BLaER1 treated with 17β-estradiol and CSF1 and Interleukin-3, amounts not matched to agents 10 nM and 100 nM (cell line): ENCODE measurements at regions not wholly inside any gene's neighbourhood (a gene's known extent, or its start where the extent isn't known, plus 50 kb on each side); places are given as distances from the start of the nearest gene placed in this dataset.

Source experiments
- H3K27ac ChIP-seq, 11 experiments: shearing (Covaris generic); formaldehyde crosslinking; 2 replicates each; pipeline ENCODE4 v1.8.1; 2022
- H3K27me3 ChIP-seq, 11 experiments: shearing (Covaris generic); formaldehyde crosslinking; 2 replicates each; pipeline ENCODE4 v1.8.1; 2022
- H3K36me3 ChIP-seq, 11 experiments: shearing (Covaris generic); formaldehyde crosslinking; 2 replicates each; pipeline ENCODE4 v1.8.1; 2022
- H3K4me1 ChIP-seq, 10 experiments: shearing (Covaris generic); formaldehyde crosslinking; 2 replicates each; pipeline ENCODE4 v1.8.1; 2022
- H3K4me2 ChIP-seq, 11 experiments: shearing (Covaris generic); formaldehyde crosslinking; 2 replicates each; pipeline ENCODE4 v1.8.1; 2022
- H3K4me3 ChIP-seq, 10 experiments: shearing (Covaris generic); formaldehyde crosslinking; 2 replicates each; pipeline ENCODE4 v1.8.1; 2022
- H3K9ac ChIP-seq, 11 experiments: shearing (Covaris generic); formaldehyde crosslinking; 2 replicates each; pipeline ENCODE4 v1.8.1; 2022
- H3K9me3 ChIP-seq, 11 experiments: shearing (Covaris generic); formaldehyde crosslinking; replicated peaks in 1 of 11; 2 replicates each; pipeline ENCODE4 v1.8.1; 2022
- H4K20me1 ChIP-seq, 11 experiments: shearing (Covaris generic); formaldehyde crosslinking; 2 replicates each; pipeline ENCODE4 v1.8.1; 2022
- Cebpa-rat ChIP-seq, 11 experiments: shearing (Covaris generic); IDR thresholded peaks; 2 replicates each; pipeline ENCODE4 v1.8.1; 2022

DNA sequence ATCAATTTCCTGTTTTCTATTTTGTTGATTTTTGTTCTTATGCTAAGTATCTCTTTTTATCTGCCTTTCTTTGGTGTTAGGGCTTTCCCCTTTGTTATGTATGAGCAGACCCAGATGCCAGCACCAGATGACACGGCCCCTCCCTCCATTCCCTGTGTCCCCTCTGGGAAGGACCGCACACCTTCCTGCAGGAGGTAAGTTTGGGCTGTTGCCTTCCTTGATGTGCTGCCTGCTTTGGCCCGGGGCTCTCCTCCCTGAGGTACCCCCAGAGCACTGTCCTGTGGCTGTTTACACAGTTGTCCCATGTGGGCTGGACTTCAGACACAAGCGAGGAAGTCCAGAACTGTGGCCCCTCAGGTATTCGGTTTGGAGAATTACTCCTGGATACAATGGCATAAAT is 343.8 kb upstream of the IRX1 start:
- Histone ChIP-seq H3K4me3 (no peak overlapping the region), H4K20me1 (no peaks in the 10 kb centered on the region), H3K27ac (no peak overlapping the region), H3K4me1 (no peaks in the 10 kb centered on the region), H3K36me3 (no peaks in the 10 kb centered on the region), H3K9me3 (peaks cover 0 to 7% (median 0%) of the 10 kb centered on the region in 11 experiments; a peak in 1 of 22 replicates), H3K9ac (no peak overlapping the region), H3K27me3 (no peaks in the 10 kb centered on the region), H3K4me2 (no peak overlapping the region)
- no peak for TF ChIP-seq Cebpa-rat (IDR thresholded peaks at IDR 0.05)

DNA sequence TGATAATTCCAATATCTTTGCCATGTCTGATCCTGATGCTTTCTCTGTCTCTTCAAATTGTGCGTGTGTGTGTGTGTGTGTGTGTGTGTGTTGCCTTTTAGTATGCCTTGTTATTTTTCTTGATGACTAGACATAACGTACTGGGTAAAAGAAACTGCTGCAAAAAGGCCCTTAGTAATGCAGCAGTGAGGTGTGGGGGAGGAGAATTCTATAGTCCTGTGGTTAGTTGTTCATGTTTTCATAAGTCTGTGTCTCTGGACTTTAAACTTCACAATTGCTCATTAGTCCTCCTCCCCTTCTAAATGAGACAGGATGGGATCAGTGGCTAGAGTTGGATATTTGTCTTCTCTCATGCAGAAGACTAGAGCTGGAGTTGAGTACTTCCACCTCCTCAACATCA is 346.2 kb upstream of the IRX1 start:
- no peak overlapping the region for H3K4me2 ChIP-seq
- no peak overlapping the region for H3K9ac ChIP-seq
- no peak for TF ChIP-seq Cebpa-rat (IDR thresholded peaks at IDR 0.05)

DNA sequence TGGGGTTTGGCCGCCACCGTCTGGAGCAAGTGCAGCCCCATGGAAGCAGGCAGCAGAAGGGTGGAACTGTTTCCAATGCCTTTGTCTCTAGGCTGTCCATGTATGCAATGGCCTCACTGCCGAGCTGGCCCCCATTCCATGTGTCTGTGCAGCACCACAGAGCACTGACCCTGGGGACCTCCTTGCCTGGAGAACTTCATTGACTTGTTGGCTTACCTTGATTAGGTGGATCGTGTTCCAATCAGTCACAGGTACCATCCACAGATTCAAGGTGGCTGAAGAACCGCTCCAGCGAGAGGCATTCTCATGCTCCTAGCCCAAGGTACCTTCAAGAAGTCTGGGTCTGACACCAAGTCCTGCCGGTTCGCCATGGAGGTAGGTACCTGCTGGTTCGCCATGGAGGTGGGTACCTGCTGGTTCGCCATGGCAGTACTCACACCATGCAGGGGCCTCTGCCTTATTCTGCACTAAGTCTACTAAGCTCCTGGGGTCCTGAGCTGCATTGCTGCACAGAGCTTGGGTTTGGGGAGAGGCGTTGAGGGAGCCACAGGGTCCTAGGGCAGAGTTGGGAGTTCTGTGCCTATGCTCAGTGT is 358.3 kb upstream of the IRX1 start:
- Histone ChIP-seq H3K36me3 (no peaks in the 10 kb centered on the region), H3K4me1 (no peaks in the 10 kb centered on the region), H3K9ac (no peak overlapping the region), H3K27me3 (no peaks in the 10 kb centered on the region), H3K27ac (no peak overlapping the region), H3K4me3 (no peak overlapping the region), H4K20me1 (no peaks in the 10 kb centered on the region), H3K4me2 (no peak overlapping the region), H3K9me3 (peaks cover 5 to 35% (median 15%) of the 10 kb centered on the region in 11 experiments; a peak in 19 of 22 replicates)
- TF ChIP-seq Cebpa-rat (IDR thresholded peaks at IDR 0.05): no peak

More for the DNA sequence above, 346.2 kb upstream of the IRX1 start:
- H3K27me3 ChIP-seq: no peaks in the 10 kb centered on the region
- H3K36me3 ChIP-seq: no peaks in the 10 kb centered on the region
- no peaks in the 10 kb centered on the region for H3K4me1 ChIP-seq
- no peaks in the 10 kb centered on the region for H4K20me1 ChIP-seq
- H3K4me3 ChIP-seq: no peak overlapping the region
- H3K9me3 ChIP-seq: peaks cover 2 to 10% (median 8%) of the 10 kb centered on the region in 11 experiments; a peak in 12 of 22 replicates
- no peak overlapping the region for H3K27ac ChIP-seq

DNA sequence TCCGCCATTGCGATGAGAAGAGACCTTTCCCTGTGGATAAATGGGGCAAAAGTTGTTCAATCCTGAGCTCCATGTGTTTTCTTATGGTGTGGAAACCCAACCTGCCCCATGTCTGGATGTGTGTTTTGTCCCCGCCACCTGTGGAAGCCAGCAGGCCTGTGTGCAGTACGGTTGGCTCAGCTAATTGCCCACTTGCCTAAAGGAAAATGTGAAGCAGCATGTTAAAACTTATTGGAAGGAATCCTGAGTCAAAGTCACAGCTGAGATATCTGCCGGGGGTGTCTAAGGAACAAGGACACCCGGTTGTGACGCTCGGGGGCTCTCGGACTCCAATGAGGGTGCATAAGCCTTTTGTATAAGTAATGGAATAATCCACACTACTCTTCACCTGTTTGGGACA is 361.1 kb upstream of the IRX1 start:
- H4K20me1 ChIP-seq: no peaks in the 10 kb centered on the region
- peaks cover 0 to 15% (median 3%) of the 10 kb centered on the region in 11 experiments; a peak in 9 of 22 replicates for H3K9me3 ChIP-seq
- H3K4me2 ChIP-seq: no peak overlapping the region
- no peak for TF ChIP-seq Cebpa-rat (IDR thresholded peaks at IDR 0.05)
- no peaks in the 10 kb centered on the region for H3K36me3 ChIP-seq
- H3K4me1 ChIP-seq: no peaks in the 10 kb centered on the region
- H3K27ac ChIP-seq: no peak overlapping the region
- no peak overlapping the region for H3K4me3 ChIP-seq
- no peaks in the 10 kb centered on the region for H3K27me3 ChIP-seq
- no peak overlapping the region for H3K9ac ChIP-seq

DNA sequence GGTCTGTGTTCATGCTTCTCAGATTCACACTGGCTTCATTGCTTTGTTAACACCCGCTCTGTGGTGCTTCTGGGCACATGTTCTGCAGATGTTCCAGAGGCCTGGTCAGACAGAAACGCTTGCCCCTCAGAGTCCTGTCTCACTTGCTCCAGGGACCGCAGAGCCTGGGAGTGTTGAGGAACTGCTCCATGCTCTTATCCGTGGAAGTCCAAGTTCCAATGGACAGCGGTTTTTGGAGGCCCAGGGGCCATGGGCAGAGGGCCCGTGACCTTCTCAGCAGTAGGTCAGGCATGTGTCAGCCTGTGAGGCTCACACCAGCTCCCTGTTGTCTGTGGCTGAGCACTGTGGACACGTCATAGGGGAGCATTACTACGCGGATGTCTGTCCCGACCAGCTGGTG is 364.7 kb upstream of the IRX1 start:
- no peaks in the 10 kb centered on the region for H3K4me1 ChIP-seq
- H3K9me3 ChIP-seq: peaks cover 0 to 9% (median 0%) of the 10 kb centered on the region in 11 experiments; a peak in 6 of 22 replicates
- H3K27ac ChIP-seq: no peak overlapping the region
- H3K9ac ChIP-seq: no peak overlapping the region
- no peak overlapping the region for H3K4me2 ChIP-seq
- no peak overlapping the region for H3K4me3 ChIP-seq
- H3K36me3 ChIP-seq: no peaks in the 10 kb centered on the region
- H3K27me3 ChIP-seq: no peaks in the 10 kb centered on the region
- H4K20me1 ChIP-seq: no peaks in the 10 kb centered on the region
- no peak for TF ChIP-seq Cebpa-rat (IDR thresholded peaks at IDR 0.05)

DNA sequence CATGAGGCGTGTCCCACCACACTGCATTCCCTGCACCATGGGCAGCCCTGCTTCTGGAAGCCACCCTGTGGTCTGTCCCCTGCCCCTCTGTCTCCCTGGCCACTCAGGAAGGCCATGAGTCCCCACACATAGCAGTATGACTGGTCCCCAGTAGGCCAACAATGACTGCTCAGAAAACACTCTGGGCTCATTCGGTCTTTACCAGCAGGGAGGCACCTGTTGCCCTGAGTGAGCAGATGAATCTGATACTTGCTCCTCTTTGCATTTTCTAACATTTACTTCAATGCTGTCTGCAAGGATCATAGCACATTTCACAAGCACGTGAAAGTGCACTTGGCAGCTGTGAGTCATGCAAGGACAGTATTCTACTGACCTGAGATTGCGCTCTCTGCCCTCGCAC is 365.4 kb upstream of the IRX1 start:
- Histone ChIP-seq H3K4me1 (no peaks in the 10 kb centered on the region), H4K20me1 (no peaks in the 10 kb centered on the region), H3K27ac (no peak overlapping the region), H3K4me2 (no peak overlapping the region), H3K9me3 (peaks cover 0 to 5% (median 0%) of the 10 kb centered on the region in 11 experiments; a peak in 5 of 22 replicates), H3K4me3 (no peak overlapping the region), H3K36me3 (no peaks in the 10 kb centered on the region), H3K9ac (no peak overlapping the region), H3K27me3 (no peaks in the 10 kb centered on the region)
- no peak for TF ChIP-seq Cebpa-rat (IDR thresholded peaks at IDR 0.05)

DNA sequence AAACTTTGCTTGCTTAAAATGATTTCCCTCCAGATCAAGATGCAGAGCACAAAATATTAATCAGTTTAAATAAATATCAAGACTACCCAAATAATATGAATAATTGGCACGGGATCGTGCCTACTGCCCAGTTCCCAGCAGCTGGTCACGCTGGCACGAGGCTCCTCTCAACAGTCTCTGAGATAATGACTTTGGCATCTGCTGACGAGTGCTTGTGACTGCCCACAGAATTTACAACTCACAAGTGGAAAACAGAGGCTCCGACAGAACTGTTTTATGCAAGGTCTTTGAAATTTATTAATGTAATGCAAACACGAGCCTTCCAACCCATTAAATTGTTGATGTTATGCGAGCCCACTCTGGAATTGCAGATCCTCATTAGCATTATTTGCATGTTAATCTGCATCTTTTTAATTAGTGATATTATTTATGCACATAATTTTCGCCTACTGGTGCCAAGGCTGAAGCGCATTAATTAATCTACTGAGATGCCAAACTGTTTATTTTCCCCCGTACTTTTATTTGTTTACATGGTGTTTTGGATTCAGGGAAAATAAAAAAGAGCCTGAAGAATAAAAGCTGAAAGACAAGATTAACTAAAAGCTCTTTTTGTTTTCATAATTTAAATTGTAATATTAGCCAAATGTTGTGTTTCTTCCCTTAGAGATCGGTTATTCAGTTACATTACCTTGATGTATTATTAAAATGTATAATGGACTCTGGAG is 369.3 kb upstream of the IRX1 start:
- Histone ChIP-seq H3K4me3 (no peak overlapping the region), H3K27me3 (no peaks in the 10 kb centered on the region), H3K9ac (no peak overlapping the region), H3K4me1 (no peaks in the 10 kb centered on the region), H3K9me3 (no peaks in the 10 kb centered on the region; a peak in 1 of 22 replicates), H3K27ac (no peak overlapping the region), H3K36me3 (no peaks in the 10 kb centered on the region), H4K20me1 (no peaks in the 10 kb centered on the region), H3K4me2 (no peak overlapping the region)
- TF ChIP-seq Cebpa-rat (IDR thresholded peaks at IDR 0.05): no peak

DNA sequence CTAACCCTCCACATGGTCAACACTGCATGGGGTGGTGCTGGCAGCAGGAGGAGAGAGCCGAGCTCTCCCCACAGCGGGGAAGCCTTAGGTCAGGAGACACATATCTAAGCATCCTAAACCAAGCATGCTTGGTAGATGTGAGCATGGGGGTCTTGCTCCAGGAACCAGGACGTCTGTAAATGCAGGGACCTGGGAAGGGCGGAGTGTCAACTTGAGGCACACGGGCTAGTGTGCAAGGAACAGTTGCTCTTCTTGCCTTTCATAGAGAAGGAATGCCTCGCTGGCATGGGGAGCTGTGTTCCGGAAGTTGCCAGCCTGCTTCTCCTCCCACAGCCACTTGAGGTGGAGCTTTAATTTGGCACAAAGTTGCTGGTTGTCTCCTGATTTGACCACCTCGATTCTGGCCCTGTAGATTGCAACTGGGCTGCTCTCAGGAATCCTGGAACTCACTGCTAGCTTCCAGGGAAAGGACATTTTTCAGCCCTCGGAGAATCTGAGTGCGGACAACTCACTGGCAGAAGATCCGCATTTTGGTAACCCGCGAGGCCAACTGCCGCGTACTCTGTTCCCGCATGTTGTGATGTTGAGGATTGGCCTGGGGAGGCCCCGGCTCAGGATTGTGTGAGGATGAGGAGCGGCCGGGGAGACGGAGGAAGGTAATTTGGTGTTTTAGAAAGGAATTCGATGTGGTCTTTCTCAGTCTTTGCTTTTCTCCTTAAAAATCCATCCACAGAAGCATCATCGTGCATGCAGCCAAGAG is 370.3 kb upstream of the IRX1 start:
- TF ChIP-seq Cebpa-rat (IDR thresholded peaks at IDR 0.05): no peak
- no peak overlapping the region for H3K4me3 ChIP-seq
- no peak overlapping the region for H3K9ac ChIP-seq
- H3K4me1 ChIP-seq: no peaks in the 10 kb centered on the region
- H3K4me2 ChIP-seq: no peak overlapping the region
- no peak overlapping the region for H3K27ac ChIP-seq
- H3K36me3 ChIP-seq: no peaks in the 10 kb centered on the region
- H3K27me3 ChIP-seq: no peaks in the 10 kb centered on the region
- H3K9me3 ChIP-seq: no peaks in the 10 kb centered on the region; a peak in 1 of 22 replicates
- no peaks in the 10 kb centered on the region for H4K20me1 ChIP-seq

DNA sequence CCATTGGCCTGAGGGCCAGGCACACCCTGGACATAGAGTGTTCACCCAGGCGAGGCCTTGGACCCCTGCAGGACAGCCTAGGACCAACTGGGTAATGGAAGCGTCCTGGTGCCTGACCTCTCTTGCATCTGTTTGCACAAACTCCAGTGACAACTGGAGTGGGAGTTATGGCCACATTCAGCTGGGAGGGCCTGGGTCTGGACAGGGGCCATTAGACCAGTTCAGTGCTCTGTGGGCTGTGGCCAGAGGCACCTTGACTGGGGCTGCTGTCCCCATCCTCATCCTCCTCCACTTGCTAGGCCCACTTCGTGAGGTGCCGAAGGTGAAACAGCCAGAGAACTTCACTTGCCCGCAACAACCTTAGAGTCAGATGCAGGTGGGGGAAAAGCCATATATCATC is 372.7 kb upstream of the IRX1 start:
- no peak for TF ChIP-seq Cebpa-rat (IDR thresholded peaks at IDR 0.05)

More for the DNA sequence above, 372.7 kb upstream of the IRX1 start:
- Histone ChIP-seq H3K9me3 (no peaks in the 10 kb centered on the region; a peak in 1 of 22 replicates), H3K9ac (no peak overlapping the region), H3K4me1 (no peaks in the 10 kb centered on the region), H3K27me3 (no peaks in the 10 kb centered on the region), H3K36me3 (no peaks in the 10 kb centered on the region), H3K4me2 (no peak overlapping the region), H3K27ac (no peak overlapping the region), H3K4me3 (no peak overlapping the region), H4K20me1 (no peaks in the 10 kb centered on the region)
